ENCODE measurements at regions not wholly inside any gene's neighbourhood (a gene's known extent, or its start where the extent isn't known, plus 50 kb on each side); places are given as distances from the start of the nearest gene placed in this dataset.

DNA sequence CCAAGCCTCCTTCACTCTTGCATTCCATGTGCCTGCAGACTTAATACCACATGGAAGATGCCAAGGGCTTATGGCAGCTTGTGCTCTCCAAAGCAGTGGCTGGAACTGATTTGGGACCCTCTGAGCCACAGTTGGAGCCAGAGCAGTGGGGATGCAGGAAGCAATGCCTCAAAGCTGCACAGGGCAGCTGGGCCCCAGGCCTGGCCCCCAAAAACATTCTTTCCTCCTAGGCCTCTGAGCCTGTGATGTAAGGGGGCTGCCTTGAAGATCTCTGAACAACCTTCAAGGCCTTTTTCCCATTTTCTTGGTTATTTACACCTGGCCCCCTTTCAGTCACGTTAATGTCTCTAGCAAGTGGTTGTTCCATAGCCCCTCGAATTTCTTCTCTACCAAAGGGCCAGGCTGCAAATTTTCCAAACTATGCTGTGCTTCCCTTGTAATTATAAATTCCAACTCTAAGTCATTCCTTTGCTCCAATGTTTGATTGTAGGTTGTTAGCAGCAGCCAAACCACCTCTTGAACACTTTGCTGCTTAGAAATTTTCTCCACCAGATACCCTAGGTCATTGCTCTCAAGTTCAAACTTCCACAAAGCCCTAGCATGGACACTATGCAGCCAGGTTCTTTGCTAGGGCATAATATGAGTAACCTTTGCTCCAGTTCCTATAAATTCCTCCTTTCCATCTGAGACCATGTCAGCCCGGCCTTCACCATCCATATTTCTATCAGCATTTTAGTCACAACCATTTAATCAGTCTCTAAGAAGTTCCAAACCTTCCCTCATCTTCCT is 245.0 kb upstream of the RBBP8 start:
- H3K27me3 Mint-ChIP-seq, result no peaks in the 10 kb centered on the region
- H3K4me3 Mint-ChIP-seq, result no peak overlapping the region
- no peaks in the 10 kb centered on the region for H3K9me3 Mint-ChIP-seq
- H3K4me1 Mint-ChIP-seq (ENCODE audit: low read depth), result no peaks in the 10 kb centered on the region
- no peaks in the 10 kb centered on the region for H3K36me3 Mint-ChIP-seq (ENCODE audit: low read depth)
- no peak overlapping the region for H3K27ac Mint-ChIP-seq

DNA sequence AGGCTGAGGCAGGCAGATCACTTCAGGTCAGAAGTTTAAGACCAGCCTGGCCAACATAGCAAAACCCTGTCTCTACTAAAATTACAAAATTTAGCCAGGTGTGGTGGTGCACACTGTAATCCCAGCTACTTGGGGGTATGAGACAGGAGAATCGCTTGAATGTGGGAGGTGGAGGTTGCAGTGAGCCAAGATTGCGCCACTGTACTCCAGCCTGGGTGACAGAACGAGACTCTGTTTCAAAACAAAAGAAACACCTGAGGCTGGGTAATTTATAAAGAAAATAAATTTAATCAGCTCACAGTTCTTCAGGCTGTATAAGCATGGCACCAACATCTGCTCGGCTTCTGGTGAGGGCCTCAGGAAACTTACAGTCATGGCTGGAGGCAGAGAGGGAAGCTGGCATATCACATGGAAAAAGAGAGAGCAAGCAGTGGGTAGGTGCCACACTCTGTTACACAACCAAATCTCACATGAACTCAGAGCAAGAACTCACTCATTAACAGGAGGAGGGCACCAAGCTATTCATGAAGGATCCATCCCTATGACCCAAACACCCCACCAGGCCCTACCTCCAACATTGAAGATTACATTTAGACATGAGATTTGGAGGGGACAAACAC is 244.1 kb upstream of the RBBP8 start:
- Mint-ChIP-seq H3K9me3 (no peaks in the 10 kb centered on the region), H3K4me1 (ENCODE audit: low read depth) (no peaks in the 10 kb centered on the region), H3K4me3 (no peak overlapping the region), H3K36me3 (ENCODE audit: low read depth) (no peaks in the 10 kb centered on the region), H3K27me3 (no peaks in the 10 kb centered on the region), H3K27ac (no peak overlapping the region)

GRCh38 chr18:22689712-22690111 is 243.4 kb upstream of the RBBP8 start:
- H3K9me3 Mint-ChIP-seq, result no peaks in the 10 kb centered on the region
- no peaks in the 10 kb centered on the region for H3K27me3 Mint-ChIP-seq
- no peaks in the 10 kb centered on the region for H3K4me1 Mint-ChIP-seq (ENCODE audit: low read depth)
- no peak overlapping the region for H3K4me3 Mint-ChIP-seq
- no peaks in the 10 kb centered on the region for H3K36me3 Mint-ChIP-seq (ENCODE audit: low read depth)
- no peak overlapping the region for H3K27ac Mint-ChIP-seq

- Mint-ChIP-seq H3K9me3 (no peaks in the 10 kb centered on the region), H3K27ac (no peak overlapping the region), H3K4me1 (ENCODE audit: low read depth) (no peaks in the 10 kb centered on the region), H3K27me3 (no peaks in the 10 kb centered on the region), H3K4me3 (no peak overlapping the region), H3K36me3 (ENCODE audit: low read depth) (no peaks in the 10 kb centered on the region)
These were observed 242.6 kb upstream of the RBBP8 start for GRCh38 chr18:22690556-22690955.

- H3K9me3 Mint-ChIP-seq, result no peaks in the 10 kb centered on the region
- H3K27ac Mint-ChIP-seq, result no peak overlapping the region
- no peaks in the 10 kb centered on the region for H3K27me3 Mint-ChIP-seq
- H3K36me3 Mint-ChIP-seq (ENCODE audit: low read depth), result no peaks in the 10 kb centered on the region
- H3K4me1 Mint-ChIP-seq (ENCODE audit: low read depth), result no peaks in the 10 kb centered on the region
- no peak overlapping the region for H3K4me3 Mint-ChIP-seq
These were observed 241.0 kb upstream of the RBBP8 start for GRCh38 chr18:22691946-22692710.

DNA sequence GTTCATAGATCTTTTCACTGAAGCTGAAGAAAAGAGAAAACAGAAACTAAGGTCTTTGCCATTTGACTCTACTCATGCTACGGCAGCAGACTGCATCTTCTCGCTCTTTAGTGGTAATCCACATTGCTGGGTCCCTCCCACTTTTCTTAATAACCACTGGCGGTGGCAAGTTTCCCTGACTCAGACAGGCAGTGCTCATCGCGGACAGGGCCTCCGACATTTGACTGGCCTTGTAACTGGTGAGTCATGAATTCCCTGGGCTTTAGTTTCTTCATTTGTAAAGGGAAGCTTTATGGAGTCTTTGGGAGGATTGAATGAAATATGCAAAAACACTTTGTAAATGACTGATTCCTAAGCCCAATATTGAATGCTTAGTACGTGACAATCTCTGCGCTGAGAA is 238.2 kb upstream of the RBBP8 start:
- no peaks in the 10 kb centered on the region for H3K4me1 Mint-ChIP-seq (ENCODE audit: low read depth)
- no peaks in the 10 kb centered on the region for H3K36me3 Mint-ChIP-seq (ENCODE audit: low read depth)
- peaks cover 5% of the 10 kb centered on the region for H3K27me3 Mint-ChIP-seq
- no peaks in the 10 kb centered on the region for H3K9me3 Mint-ChIP-seq
- no peak overlapping the region for H3K27ac Mint-ChIP-seq
- no peak overlapping the region for H3K4me3 Mint-ChIP-seq

- H3K9me3 Mint-ChIP-seq, result no peaks in the 10 kb centered on the region
- no peaks in the 10 kb centered on the region for H3K36me3 Mint-ChIP-seq (ENCODE audit: low read depth)
- H3K27me3 Mint-ChIP-seq, result peaks cover 6% of the 10 kb centered on the region
- H3K4me3 Mint-ChIP-seq, result no peak overlapping the region
- H3K27ac Mint-ChIP-seq, result no peak overlapping the region
- no peaks in the 10 kb centered on the region for H3K4me1 Mint-ChIP-seq (ENCODE audit: low read depth)
These were observed 237.5 kb upstream of the RBBP8 start for GRCh38 chr18:22695674-22696073.

GRCh38 chr18:22697561-22697960 is 235.6 kb upstream of the RBBP8 start:
- Mint-ChIP-seq H3K9me3 (no peaks in the 10 kb centered on the region), H3K4me3 (no peak overlapping the region), H3K4me1 (ENCODE audit: low read depth) (no peaks in the 10 kb centered on the region), H3K27me3 (peaks cover 6% of the 10 kb centered on the region), H3K36me3 (ENCODE audit: low read depth) (no peaks in the 10 kb centered on the region), H3K27ac (no peak overlapping the region)

DNA sequence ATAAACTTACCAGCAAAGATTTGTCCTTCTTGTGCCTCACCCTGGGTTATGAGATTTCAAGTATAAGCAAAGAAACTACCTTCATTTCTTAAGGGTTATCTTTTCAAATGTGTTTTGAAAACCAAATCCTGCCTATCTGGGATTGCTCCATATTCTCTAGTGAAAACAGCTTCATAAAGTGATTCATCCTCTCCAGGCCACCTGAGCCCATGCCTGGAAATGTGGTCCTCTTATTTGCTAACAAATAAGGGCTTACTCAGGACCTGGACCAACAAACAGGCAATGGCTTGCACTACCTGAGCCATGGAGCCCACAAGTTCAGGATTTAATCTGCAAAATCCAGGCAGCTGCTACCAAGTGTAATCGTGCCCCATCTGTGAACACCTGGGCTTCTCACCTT is 234.4 kb upstream of the RBBP8 start:
- no peaks in the 10 kb centered on the region for H3K36me3 Mint-ChIP-seq (ENCODE audit: low read depth)
- no peaks in the 10 kb centered on the region for H3K9me3 Mint-ChIP-seq
- H3K4me3 Mint-ChIP-seq, result no peak overlapping the region
- no peaks in the 10 kb centered on the region for H3K4me1 Mint-ChIP-seq (ENCODE audit: low read depth)
- H3K27me3 Mint-ChIP-seq, result peaks cover 6% of the 10 kb centered on the region
- H3K27ac Mint-ChIP-seq, result no peak overlapping the region

GRCh38 chr18:22699629-22700028 is 233.5 kb upstream of the RBBP8 start:
- Mint-ChIP-seq H3K27me3 (peaks cover 6% of the 10 kb centered on the region), H3K27ac (no peak overlapping the region), H3K36me3 (ENCODE audit: low read depth) (no peaks in the 10 kb centered on the region), H3K9me3 (no peaks in the 10 kb centered on the region), H3K4me3 (no peak overlapping the region), H3K4me1 (ENCODE audit: low read depth) (no peaks in the 10 kb centered on the region)

- Mint-ChIP-seq H3K4me1 (ENCODE audit: low read depth) (no peaks in the 10 kb centered on the region), H3K27ac (no peak overlapping the region), H3K9me3 (no peaks in the 10 kb centered on the region), H3K27me3 (peaks cover 6% of the 10 kb centered on the region), H3K4me3 (no peak overlapping the region), H3K36me3 (ENCODE audit: low read depth) (no peaks in the 10 kb centered on the region)
These were observed 232.2 kb upstream of the RBBP8 start for GRCh38 chr18:22700920-22701319.

DNA sequence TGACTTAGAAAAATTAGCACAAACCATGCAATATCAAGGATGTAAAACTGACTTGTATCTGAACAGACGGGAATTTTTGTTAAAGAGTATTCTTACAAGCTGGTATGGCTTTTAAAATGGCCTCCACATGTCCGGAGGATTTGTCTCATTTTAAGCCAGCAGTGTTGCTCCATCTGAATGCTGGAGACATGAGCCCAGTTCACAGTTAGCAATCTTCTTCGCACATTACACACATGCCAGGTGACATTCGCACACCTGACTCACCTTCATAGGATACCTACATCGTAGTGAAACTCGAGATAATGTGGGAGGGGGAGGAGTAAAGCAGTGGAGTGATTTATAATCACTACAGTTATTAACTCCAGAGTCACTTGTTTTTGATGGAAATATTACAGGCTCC is 231.8 kb upstream of the RBBP8 start:
- no peak overlapping the region for H3K27ac Mint-ChIP-seq
- no peak overlapping the region for H3K4me3 Mint-ChIP-seq
- no peaks in the 10 kb centered on the region for H3K4me1 Mint-ChIP-seq (ENCODE audit: low read depth)
- no peaks in the 10 kb centered on the region for H3K9me3 Mint-ChIP-seq
- peaks cover 6% of the 10 kb centered on the region for H3K27me3 Mint-ChIP-seq
- no peaks in the 10 kb centered on the region for H3K36me3 Mint-ChIP-seq (ENCODE audit: low read depth)

- Mint-ChIP-seq H3K27ac (no peak overlapping the region), H3K4me1 (ENCODE audit: low read depth) (no peaks in the 10 kb centered on the region), H3K27me3 (peaks cover 6% of the 10 kb centered on the region), H3K4me3 (no peak overlapping the region), H3K9me3 (no peaks in the 10 kb centered on the region), H3K36me3 (ENCODE audit: low read depth) (no peaks in the 10 kb centered on the region)
These were observed 231.3 kb upstream of the RBBP8 start for GRCh38 chr18:22701795-22702194.

- Mint-ChIP-seq H3K27me3 (peaks cover 6% of the 10 kb centered on the region), H3K27ac (no peak overlapping the region), H3K4me3 (no peak overlapping the region), H3K4me1 (ENCODE audit: low read depth) (no peaks in the 10 kb centered on the region), H3K36me3 (ENCODE audit: low read depth) (no peaks in the 10 kb centered on the region), H3K9me3 (no peaks in the 10 kb centered on the region)
These were observed 230.3 kb upstream of the RBBP8 start for GRCh38 chr18:22702806-22703205.

GRCh38 chr18:22703883-22704585 is 229.1 kb upstream of the RBBP8 start:
- H3K36me3 Mint-ChIP-seq (ENCODE audit: low read depth), result no peaks in the 10 kb centered on the region
- peaks cover 6% of the 10 kb centered on the region for H3K27me3 Mint-ChIP-seq
- no peak overlapping the region for H3K4me3 Mint-ChIP-seq
- H3K27ac Mint-ChIP-seq, result no peak overlapping the region
- H3K9me3 Mint-ChIP-seq, result no peaks in the 10 kb centered on the region
- H3K4me1 Mint-ChIP-seq (ENCODE audit: low read depth), result no peaks in the 10 kb centered on the region
